Kidney glomerular epithelial cell (primary cell): ENCODE measurements at regions not wholly inside any gene's neighbourhood (a gene's known extent, or its start where the extent isn't known, plus 50 kb on each side); places are given as distances from the start of the nearest gene placed in this dataset.

Experiments used
- DNase-seq: peaks from one replicate; lab custom pipeline; 2025; lab: John Stamatoyannopoulos, UW

DNA sequence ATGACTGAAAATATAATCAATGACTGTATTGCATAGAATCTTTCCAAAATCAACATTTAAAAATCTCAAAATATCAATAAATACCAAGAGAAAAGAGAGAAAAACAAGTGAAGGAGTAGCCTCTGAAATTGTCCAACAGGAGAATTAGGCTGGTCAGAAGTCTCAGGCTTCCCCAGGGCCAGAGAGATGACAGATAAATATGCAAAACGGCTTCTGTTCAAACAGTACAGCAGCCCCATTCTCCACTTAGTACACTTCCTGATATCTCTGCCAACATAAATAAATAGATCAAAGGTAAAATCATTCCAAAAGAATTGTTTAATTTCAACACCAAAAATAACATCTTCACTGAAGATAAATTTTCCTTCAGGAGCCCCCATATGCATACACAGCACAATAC lies 204.7 kb upstream of the GABRA2 start:
- no peak for DNase-seq

DNA sequence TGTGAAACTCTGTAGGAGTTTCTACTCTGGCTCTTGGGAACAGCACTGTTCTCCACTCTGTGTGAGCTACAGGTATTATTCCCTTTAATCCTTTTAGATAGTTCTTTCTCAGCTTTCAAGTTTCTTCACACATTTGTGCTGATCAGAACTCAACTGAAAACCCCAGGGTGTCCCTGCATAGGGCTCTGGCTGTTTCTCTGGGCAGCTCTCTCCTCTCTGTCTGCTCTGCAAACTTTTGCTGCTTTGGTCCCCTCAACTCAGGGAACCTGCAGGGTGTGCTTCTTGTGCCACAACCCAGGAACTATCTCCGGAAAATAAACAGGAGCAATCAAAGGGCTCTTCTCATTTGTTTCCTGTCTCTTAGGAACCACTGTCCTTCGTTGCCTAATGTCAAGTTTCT lies 196.6 kb upstream of the GABRA2 start:
- no peak for DNase-seq

DNA sequence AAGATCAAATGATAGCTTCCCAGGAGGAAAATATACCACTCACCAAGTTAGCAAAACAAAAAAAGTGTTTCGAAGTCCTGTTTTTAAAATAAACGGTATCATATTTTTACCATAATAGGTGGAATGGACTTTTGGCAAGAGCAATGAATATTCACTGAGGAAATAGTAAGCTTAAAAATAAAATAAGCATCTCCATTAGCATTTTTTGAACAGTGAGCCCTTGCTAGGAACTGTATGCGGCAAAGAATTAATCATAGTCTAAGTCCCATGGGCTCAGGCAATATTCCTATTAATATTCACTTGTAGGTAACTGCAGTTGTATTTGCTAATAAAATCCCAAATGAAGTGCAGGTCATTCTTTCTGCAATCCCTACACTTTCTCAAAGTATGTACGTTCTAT lies 191.7 kb upstream of the GABRA2 start:
- no peak for DNase-seq

DNA sequence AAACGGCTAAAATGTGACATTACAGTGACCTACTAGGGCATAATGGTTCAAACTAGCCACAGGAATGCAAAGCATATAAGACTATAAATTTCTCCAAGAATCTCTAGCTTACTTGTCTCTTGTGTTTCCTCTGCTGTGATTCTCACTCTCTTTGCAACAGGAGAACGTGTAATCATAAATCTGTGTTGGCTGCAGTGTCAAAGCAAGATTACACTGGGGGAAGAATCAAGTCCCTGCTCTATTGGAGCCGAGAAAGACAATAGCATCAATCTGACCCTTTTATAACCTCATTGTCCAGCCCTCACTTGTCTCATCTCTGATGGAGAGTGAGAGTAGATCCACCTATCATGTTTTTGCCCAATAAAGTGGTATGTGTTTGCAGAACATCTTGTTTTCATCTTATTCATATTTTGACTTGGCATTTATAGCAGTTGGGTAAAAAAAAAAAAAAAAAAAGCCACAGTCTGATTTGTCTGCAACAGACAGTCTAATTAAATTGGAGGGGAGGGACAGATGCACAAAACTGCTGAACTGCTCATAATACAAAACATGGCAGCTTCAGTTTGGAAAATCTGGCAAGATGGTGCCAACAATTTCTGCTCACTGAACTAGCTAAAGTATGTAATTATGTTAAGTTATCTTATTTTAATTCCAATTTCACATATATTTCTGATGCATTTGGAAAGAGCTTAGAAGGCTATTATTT lies 165.0 kb upstream of the GABRA2 start:
- DNase-seq: no peak

DNA sequence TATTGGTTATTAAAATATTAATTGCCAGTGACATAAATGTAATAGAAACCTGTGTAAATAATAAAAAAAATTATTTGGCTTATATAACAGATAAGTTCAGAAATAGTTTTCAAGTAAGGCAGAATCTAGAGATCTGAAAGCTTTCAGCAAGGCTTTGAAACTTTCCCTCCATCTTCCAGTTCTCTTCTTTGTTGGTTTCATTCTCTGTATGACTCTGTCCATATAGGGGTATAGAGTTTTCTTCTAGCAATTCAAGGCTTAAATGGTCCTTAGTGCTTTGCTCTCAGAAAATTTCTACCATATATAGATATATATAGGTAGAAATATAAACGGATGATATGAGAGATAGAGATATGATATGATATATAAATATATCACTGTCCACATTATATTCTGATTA lies 160.5 kb upstream of the GABRA2 start:
- no peak for DNase-seq

DNA sequence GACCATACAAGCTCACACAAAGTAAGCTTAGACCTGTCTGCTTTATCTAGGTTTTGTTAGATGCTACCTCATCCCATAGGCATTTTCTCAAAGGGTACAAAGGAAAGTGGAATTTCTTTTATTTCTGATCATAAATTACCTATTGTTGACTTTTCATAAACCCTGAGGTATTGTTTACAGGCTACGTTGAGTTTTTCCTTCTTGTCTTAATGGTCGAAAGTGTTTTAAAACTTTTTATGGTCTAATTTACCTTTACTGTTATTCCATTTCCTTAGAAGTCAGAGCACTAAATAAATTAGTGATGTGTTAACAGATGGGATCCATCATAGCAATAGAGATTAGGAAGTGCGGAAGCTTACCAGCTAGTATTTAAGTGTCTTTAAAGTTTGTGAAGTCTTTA lies 159.2 kb upstream of the GABRA2 start:
- DNase-seq: no peak

DNA sequence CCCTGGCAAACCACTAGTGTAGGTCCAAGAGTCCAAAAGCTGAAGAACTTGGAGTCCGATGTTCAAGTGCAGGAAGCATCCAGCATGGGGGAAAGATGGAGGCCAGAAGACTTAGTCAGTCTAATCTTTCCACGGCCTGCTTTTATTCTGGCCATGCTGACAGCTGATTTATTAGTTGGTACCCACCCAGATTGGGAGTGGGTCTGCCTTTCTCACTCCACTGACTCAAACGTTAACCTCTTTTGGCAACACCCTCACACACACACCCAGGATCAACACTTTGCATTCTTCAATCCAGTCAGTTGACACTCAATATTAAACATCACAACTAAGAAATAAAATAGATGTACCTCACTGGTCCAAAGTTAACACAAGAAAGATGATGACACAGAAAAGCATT lies 134.8 kb upstream of the GABRA2 start:
- no peak for DNase-seq

DNA sequence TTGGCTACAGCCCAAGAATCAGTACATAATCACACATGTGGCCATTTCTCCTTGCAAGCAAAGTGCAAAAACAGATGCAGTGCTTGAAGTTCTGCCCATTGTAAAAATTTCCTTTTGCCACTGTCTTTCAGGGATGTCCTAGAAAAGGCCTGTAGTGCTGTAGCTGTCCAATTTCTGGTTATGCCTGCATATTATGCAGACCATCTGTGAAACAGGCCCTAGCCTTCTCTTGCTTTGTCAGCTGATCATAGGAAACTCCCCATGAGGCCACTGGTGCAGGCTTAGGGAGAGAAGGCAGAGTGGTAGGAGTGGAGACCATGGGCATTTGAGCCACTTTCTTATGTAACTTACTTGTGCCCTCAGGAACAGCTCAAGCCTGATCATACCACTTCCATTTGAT lies 130.4 kb upstream of the GABRA2 start:
- no peak for DNase-seq

DNA sequence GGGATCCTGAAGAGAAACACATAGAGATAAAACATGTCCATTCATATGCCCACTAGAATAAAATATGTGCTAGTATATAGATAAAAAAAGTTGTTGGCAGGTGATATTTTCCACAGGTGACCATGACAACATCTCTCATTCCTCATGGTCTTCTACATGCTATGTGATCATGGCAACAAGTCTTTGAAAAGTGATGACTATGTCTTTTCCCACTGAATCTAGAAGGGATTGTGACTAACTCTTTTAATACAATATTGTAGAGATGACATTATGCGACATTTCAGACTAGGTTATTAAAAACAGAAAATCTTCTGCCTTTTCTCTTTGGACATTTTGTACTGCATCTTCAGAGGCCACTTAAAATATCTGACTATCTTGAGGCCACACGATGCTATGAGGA lies 126.0 kb upstream of the GABRA2 start:
- no peak for DNase-seq

DNA sequence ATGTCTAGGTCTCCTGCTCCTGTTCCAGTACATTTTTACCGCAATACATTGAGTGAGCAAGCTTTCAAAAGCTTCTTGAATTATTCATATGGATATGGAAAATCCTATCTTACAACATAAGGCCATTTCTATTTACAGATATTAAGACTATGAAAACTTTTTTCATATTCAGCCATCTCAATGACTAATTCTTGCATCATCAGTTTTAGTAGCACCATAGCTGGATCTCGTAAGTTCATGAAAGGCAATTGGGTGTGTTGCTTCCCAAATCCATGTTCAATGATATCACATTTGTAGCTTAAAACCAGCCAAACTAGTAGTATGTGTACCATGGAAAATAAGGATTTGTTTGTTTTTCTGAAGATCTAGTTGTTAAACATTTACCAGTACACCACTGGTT lies 118.3 kb upstream of the GABRA2 start:
- no peak for DNase-seq

DNA sequence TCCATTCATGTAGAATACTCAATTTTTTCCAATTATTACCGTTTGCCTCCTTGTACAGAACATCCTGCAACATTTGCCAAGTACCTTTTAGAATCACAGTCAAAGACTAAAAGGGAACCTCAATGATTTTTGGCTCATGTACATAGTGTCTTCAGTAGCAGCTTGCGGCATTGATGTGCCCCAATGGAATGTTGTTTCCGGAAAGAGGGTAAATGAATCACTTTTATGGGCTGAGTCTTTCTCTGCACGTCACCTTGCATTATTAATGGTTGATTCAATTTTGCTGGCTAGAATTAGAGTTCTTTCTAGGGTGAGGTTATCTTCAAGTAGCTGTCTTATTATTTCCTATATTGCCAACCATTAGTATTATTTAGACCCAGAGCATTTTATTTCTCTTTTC lies 116.9 kb upstream of the GABRA2 start:
- peak; percentile 24 for DNase-seq

DNA sequence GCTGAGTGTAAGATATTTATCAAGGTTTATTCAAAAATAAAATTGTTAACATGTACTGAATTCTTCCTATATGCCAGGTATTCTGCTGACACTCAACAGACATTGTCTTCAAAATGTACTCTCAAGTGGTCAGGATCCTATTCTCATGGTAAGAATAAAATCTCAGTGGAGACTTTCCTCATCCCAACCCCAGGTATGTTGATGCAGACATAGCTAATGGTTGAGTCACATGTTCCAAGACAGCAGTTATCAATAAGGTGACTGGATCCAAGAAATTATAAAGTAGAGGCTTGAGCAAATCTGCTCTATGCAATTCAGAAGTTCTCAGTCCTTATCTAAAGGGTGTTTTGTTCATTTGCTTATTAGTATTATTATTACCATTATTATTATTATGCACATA lies 115.2 kb upstream of the GABRA2 start:
- no peak for DNase-seq

DNA sequence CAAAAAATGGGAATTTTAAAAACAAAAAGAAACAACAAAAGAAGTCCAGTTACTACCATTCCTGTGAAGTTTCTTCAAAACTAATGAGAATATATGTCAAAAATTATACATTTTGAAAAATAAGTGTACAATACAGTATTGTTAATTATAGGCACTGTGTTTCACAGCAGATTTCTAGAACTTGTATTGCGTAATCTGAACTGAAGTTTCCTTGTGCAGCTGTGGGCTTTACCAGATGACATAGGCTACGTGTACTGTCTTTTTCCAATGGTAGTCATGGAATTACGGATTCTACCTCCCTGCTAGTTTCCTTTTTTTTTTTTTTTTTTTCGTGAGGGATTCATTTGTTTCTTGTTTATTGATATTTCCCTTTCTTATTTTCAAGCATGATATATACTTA lies 113.8 kb upstream of the GABRA2 start:
- no peak for DNase-seq

DNA sequence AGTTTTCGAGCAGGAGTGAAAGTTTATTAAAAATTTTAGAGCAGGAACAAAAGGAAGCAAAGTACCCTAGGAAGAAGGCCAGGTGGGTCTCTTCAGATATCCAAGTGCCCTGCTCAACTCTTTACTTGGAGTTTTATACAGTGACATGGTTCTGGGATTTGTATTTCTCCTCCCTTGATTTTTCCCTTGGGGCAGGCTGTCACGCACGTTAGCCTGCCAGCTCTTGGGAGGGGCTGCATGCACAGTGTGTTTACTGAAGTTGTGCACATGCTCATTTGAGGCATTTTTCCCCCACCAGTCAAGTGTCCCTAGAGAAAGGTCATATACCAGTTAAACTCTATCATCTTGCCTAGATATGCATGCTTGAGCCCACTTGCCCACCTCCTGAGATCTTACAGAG lies 102.5 kb upstream of the GABRA2 start:
- DNase-seq: no peak

DNA sequence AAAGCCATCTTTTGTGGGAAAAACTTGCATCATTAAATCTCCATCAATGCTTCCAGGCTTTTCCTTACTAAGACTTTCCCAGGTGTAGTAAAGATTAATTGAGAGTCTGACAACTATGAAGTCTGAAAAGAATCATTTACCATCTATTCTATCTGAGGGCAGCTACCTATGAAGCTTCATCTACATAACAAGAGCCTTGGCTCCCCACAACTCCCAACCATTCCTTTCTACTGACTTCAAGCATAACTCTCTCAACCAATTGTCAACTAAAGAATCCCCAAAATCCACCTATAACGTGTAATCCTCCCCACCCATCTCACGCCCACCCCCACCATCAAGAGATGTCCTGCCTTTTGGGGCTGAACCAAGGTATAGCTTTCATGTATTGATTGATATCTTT lies 101.5 kb upstream of the GABRA2 start:
- DNase-seq: no peak

DNA sequence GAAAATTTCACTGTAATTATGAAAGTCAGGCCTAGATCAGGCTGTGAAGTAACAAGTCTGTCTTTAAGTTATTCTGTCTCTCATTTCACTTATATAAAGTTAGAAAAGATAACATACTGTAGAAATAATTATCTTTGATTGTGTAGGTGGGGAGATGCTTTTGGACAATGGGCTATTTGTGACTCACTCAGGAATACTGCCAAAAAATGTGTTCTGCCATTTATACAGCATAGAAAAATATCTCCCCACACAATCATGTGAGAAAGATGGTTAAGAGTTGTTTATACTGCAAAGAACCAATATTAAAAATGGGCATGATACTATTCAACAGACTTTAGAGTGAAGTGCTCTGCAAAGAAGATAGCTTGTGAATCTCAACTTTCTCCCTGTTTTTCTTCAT lies 95.0 kb upstream of the GABRA2 start:
- DNase-seq: no peak

DNA sequence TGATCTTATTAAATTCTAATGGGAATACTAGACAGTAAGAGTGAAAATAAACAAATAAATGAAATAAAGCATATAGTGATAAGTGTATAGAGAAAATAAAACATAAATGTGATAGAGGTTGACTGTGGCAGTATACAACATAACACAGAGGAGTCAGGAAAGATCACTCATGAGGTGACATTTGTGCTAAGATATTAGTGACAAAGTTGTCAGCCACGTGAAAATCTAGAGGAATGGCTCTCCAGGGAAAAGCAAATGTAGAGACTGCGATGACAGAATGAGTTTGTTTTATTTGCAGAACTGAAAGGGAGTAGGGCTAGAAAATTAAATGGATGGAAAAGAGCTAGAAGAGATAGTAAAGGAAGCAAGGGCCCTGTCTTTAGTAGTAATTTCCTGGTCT lies 72.8 kb upstream of the GABRA2 start:
- no peak for DNase-seq

DNA sequence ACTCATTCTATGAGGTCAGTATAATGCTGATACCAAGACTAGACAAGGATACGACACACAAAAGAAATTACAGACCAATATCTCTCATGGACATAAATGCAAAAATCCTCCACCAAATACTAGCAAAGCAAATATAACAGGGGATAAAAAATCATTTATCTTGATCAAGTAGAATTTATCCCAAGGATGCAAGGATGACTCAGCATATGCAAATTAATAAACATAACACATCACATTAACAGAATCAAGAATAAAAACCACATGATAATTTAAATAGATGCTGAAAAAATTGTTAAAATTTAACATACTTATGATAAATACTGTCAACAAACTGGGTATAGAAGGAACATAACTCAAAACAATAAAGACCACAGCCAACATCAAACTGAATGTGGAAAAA lies 69.4 kb upstream of the GABRA2 start:
- DNase-seq: no peak

DNA sequence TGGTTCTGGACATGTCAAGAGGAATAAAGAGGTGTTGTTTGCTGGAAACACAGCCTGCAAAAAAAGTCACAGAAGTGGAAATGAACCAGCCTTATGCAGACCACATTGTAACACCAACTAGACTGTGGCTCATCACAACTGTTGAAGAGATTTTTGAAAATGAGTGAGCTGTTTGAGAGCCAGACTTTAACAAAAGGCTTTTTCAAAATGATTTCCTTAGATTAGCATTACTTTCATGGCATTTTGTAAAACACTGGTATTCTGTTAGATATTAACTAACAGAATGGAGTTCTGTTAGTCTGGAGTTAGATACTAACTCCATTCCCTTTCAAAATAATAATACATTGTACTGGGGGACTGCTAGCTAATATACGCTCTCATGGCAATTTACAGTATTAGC lies 60.6 kb upstream of the GABRA2 start:
- no peak for DNase-seq

DNA sequence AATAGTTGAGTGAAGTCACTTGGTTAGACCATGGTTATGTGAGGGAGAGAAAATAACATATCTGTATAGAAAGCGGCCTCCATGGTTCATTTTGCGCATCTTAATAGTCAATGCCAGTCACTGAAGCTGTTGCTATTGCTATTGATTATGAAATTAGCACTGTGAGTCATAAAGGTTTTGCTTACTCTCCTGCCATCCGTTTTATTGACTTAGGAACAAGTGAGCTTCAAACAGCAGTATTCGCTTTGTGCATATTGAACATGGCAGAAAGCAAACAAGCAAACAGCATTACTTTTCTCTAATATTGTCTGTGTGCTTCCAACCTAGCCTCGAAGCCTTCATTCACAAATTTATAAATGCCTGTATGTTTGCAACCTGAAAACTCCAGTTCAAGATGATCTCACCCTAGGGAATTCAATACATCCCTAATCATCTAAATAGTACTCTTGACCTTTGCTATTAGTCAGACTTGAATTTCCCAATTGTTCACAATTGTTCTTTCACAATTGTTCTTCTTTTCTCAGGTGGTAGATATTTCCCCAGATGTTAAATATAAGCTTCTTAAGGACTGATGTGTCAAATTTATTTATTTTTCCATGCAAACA lies 55.9 kb upstream of the GABRA2 start:
- no peak for DNase-seq

DNA sequence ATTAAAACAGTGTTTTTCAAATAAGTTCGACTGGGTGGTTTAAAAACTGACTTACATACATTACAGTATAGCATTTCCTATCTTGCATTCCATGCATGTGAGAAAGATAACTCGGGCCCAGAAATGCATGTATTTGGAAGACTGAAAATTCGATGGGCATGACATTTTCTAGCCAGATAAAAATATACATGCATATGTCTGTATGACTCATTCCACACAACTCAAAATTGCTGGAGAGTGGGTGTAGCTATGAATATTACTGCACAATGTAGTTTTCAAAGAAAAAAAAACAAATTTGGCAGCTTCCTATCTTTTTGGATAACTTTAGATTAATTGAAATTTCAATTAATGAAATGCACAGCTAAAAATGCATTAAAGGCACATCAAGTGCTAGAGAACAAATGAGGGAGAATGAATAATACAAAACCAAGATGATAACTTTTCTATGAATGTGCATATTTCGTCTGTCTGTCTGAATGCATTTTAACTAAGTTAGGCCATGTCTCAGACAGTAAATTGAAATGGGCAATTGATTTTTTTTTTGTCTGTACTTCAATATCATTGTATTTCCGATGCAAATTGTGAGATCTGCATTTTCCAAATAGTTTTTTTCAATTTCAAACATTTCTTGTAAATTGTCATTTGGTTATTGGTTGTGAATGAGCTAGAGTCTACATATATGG lies 54.5 kb upstream of the GABRA2 start:
- no peak for DNase-seq

DNA sequence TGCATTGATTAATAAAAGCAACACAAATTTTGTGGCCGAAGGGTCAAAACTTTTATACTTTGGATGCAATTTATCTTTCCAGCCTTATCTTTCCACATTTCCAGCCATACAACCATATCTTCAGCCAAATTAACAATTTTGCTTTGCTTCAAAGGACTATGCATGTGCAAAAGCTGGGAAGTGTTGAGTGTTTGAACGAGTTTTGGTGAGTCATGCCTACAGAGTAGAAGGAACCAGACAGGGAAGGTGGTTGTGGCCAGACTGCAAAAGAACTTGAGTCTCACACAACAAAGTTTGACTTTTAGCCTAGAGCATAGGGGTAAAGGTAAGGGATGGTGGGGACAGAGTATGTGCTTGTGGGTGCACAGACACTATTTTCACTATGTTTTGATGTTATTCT lies 53.0 kb upstream of the GABRA2 start:
- no peak for DNase-seq

DNA sequence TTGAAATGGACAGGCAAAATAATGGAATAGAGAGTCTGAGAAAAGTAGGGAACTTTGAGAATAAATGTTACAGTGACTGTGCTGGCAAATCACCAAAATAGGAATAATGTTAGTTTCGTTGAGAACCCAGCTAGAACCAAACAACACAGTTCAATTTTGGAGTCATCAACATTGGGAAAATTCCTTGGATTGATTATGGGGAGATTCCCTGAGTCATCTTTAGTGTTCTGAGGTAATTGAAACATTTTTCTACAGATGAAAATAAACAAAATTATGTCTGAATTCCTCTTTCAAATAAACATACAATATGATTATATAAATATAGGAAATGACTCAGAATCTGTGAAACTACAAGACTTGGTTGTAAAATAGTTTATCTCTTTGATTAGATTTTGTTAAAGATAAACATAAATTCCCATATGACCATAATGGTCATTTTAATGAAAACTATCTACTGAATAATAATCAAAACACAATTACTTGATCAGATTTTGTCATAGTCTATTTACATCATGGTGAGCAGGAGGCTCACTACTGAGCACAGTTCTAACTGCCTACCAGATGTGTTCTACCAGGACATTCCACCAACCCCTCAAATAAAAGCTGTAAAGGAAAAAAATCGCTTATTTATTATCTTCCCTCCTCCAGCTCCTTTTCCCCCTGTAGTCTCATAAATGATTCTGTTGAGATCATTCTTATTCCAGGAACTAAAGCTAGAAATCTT lies 51.4 kb upstream of the GABRA2 start:
- no peak for DNase-seq
